SK-N-SH (cell line): ENCODE measurements at regions not wholly inside any gene's neighbourhood (a gene's known extent, or its start where the extent isn't known, plus 50 kb on each side); places are given as distances from the start of the nearest gene placed in this dataset.

Source experiments
- CTCF ChIA-PET: fragments of 300-600, 350-600 bp; formaldehyde crosslinking; extraction: SDS; loops from one replicate; lab custom pipeline; 2021; lab: Yijun Ruan, JAX
- POLR2A ChIA-PET: fragments of 350-600 bp; sonication (Branson Sonifier 250); formaldehyde crosslinking; extraction: SDS; loops from one replicate; lab custom pipeline; 2020; ENCODE audit warnings: antibody characterized with exemption, inconsistent platforms; lab: Yijun Ruan, JAX
- DNase-seq: peaks from one replicate; pipeline ENCODE4 v3.0.0; 2012
- H2AFZ ChIP-seq: fragments of 200-600 bp; sonication (generic); 2 replicates; pipeline ENCODE4 v1.8.1; 2016; ENCODE audit warnings: antibody characterized with exemption, mild to moderate bottlenecking, low read depth
- H3F3A ChIP-seq: fragments of 200-600 bp; sonication (generic); replicated peaks from 2 replicates; pipeline ENCODE3; 2016; ENCODE audit warnings: antibody characterized with exemption, mild to moderate bottlenecking; ENCODE audit not compliant: insufficient read depth
- H3K27ac ChIP-seq, 2 experiments: fragments of 200-500 bp in 1 of 2; fragments of 200-600 bp in 1 of 2; sonication (Bioruptor generic) in 1 of 2; sonication (generic), shearing (Covaris generic) in 1 of 2; 2 replicates each; pipeline versions ENCODE4 v1.5.1 to v1.6.1; 2014 to 2016; ENCODE audit warnings: low read depth in 2 of 2, inconsistent platforms in 1 of 2, low read length in 1 of 2, mild to moderate bottlenecking in 1 of 2, mixed read lengths in 1 of 2
- H3K27me3 ChIP-seq: fragments of 200-600 bp; sonication (generic), shearing (Covaris generic); 2 replicates; pipeline ENCODE4 v1.6.1; 2016; ENCODE audit warnings: mixed run types; ENCODE audit not compliant: insufficient read depth
- H3K36me3 ChIP-seq, 2 experiments: fragments of 200-500 bp in 1 of 2; fragments of 200-600 bp in 1 of 2; sonication (Bioruptor generic) in 1 of 2; sonication (generic) in 1 of 2; replicated peaks in 1 of 2; 2 replicates each; pipeline versions ENCODE3 to v1.5.1; 2014 to 2016; ENCODE audit warnings: low read length in 1 of 2, mild to moderate bottlenecking in 1 of 2; ENCODE audit not compliant: insufficient read depth in 2 of 2, control insufficient read depth in 1 of 2
- H3K4me1 ChIP-seq, 2 experiments: fragments of 200-500 bp in 1 of 2; fragments of 200-600 bp in 1 of 2; sonication (Bioruptor generic) in 1 of 2; sonication (generic), shearing (Covaris generic) in 1 of 2; 2 replicates each; pipeline versions ENCODE4 v1.5.1 to v1.6.1; 2014 to 2016; ENCODE audit warnings: low read depth in 1 of 2, low read length in 1 of 2, mixed run types in 1 of 2; ENCODE audit not compliant: insufficient read depth in 2 of 2, control insufficient read depth in 1 of 2
- H3K4me2 ChIP-seq: fragments of 200-600 bp; sonication (generic), shearing (Covaris generic); 2 replicates; pipeline ENCODE4 v1.6.1; 2017; ENCODE audit warnings: mixed run types
- H3K4me3 ChIP-seq, 2 experiments: fragments of 200-500 bp in 1 of 2; fragments of 200-600 bp in 1 of 2; sonication (Bioruptor generic) in 1 of 2; sonication (generic), shearing (Covaris generic) in 1 of 2; 2 replicates each; pipeline versions ENCODE4 v1.5.1 to v1.8.1; 2014 to 2016; ENCODE audit warnings: low read depth in 2 of 2, inconsistent platforms in 1 of 2, low read length in 1 of 2, mild to moderate bottlenecking in 1 of 2, mixed read lengths in 1 of 2, moderate library complexity in 1 of 2
- H3K79me2 ChIP-seq: fragments of 200-600 bp; sonication (generic); 2 replicates; pipeline ENCODE4 v1.8.1; 2017; ENCODE audit warnings: mild to moderate bottlenecking; ENCODE audit not compliant: insufficient read depth
- H3K9ac ChIP-seq: fragments of 200-600 bp; sonication (generic); 2 replicates; pipeline ENCODE4 v1.6.1; 2017; ENCODE audit warnings: mixed run types
- H3K9me2 ChIP-seq: fragments of 200-600 bp; sonication (generic); 2 replicates; pipeline ENCODE4 v1.6.1; 2017; ENCODE audit warnings: mixed run types
- H3K9me3 ChIP-seq: fragments of 200-600 bp; sonication (generic); 2 replicates; pipeline ENCODE4 v1.6.1; 2017; ENCODE audit warnings: mixed run types, mild to moderate bottlenecking, moderate library complexity
- H4K20me1 ChIP-seq: fragments of 200-600 bp; sonication (generic); 2 replicates; pipeline ENCODE4 v1.6.1; 2017; ENCODE audit warnings: mild to moderate bottlenecking, mixed run types; ENCODE audit not compliant: insufficient read depth
- CTCF ChIP-seq: fragments of 200-600 bp; sonication (generic); IDR thresholded peaks from 2 replicates; pipeline ENCODE4 v1.6.1; 2017; ENCODE audit warnings: antibody characterized with exemption, mild to moderate bottlenecking, moderate library complexity
- EP300 ChIP-seq, 2 experiments: IDR thresholded peaks; 2 replicates each; pipeline versions ENCODE4 v1.4.0 to v1.6.1; 2012; ENCODE audit warnings: borderline replicate concordance in 1 of 2, low read depth in 1 of 2, low read length in 1 of 2
- EZH2phosphoT487 ChIP-seq: fragments of 200-600 bp; sonication (generic); IDR thresholded peaks from 2 replicates; pipeline ENCODE4 v1.6.1; 2017; ENCODE audit warnings: low read depth, mixed run types, mild to moderate bottlenecking, antibody characterized with exemption, moderate library complexity, borderline replicate concordance
- FOSL2 ChIP-seq: IDR thresholded peaks from 2 replicates; pipeline ENCODE4 v1.4.0; 2012; ENCODE audit warnings: low read depth, mild to moderate bottlenecking, moderate library complexity, borderline replicate concordance
- FOXJ3 ChIP-seq: sonication (generic); formaldehyde crosslinking; IDR thresholded peaks from 2 replicates; pipeline ENCODE4 v1.5.1; 2020; ENCODE audit warnings: mild to moderate bottlenecking, missing genetic modification reagents
- FOXM1 ChIP-seq: IDR thresholded peaks from 2 replicates; pipeline ENCODE4 v1.4.0; 2012; ENCODE audit warnings: low read depth, mild to moderate bottlenecking
- GABPA ChIP-seq: IDR thresholded peaks from 2 replicates; pipeline ENCODE4 v1.4.0; 2012; ENCODE audit warnings: low read depth, mild to moderate bottlenecking
- GATA2 ChIP-seq: sonication (generic); formaldehyde crosslinking; IDR thresholded peaks from 2 replicates; pipeline ENCODE4 v1.5.0; 2020; ENCODE audit warnings: mild to moderate bottlenecking, missing genetic modification reagents
- POLR2AphosphoS5 ChIP-seq: IDR thresholded peaks from 2 replicates; pipeline ENCODE4 v1.6.1; 2012; ENCODE audit warnings: low read depth, low read length
- RCOR1 ChIP-seq: fragments of 150-350 bp; IDR thresholded peaks from 2 replicates; pipeline ENCODE4 v1.6.1; 2017; ENCODE audit warnings: antibody characterized with exemption, low read length
- REST ChIP-seq: IDR thresholded peaks from 2 replicates; pipeline ENCODE4 v1.6.1; 2012; ENCODE audit warnings: mild to moderate bottlenecking, low read depth, low read length, moderate library complexity
- RXRA ChIP-seq: IDR thresholded peaks from 2 replicates; pipeline ENCODE4 v1.4.0; 2012; ENCODE audit warnings: low read depth, mild to moderate bottlenecking, borderline replicate concordance
- SMC3 ChIP-seq: IDR thresholded peaks from 2 replicates; pipeline ENCODE4 v1.6.1; 2012; ENCODE audit warnings: low read depth, low read length, improper control_type of control experiment
- TEAD4 ChIP-seq: IDR thresholded peaks from 2 replicates; pipeline ENCODE4 v1.4.0; 2012; ENCODE audit warnings: mild to moderate bottlenecking, borderline replicate concordance; ENCODE audit not compliant: insufficient read depth
- ZBTB33 ChIP-seq: IDR thresholded peaks from 2 replicates; pipeline ENCODE4 v1.4.0; 2012; ENCODE audit warnings: low read depth, borderline replicate concordance
- WGBS: methylation state at CpG from one replicate; pipeline ENCODE4 v1.1.6; 2017; ENCODE audit warnings: low lambda C conversion rate; 5-methylcytosine and 5-hydroxymethylcytosine counted together

- TF ChIP-seq SMC3 = no peak
- no peak for TF ChIP-seq CTCF
- no peak for TF ChIP-seq EP300 (IDR thresholded peaks at IDR 0.05; ENCODE audit: borderline replicate concordance in 1 of 2, low read depth in 1 of 2, low read length in 1 of 2)
- TF ChIP-seq POLR2AphosphoS5 = no peak
- TF ChIP-seq RCOR1 = no peak
- TF ChIP-seq ZBTB33 = no peak
- TF ChIP-seq TEAD4 = no peak
- TF ChIP-seq EZH2phosphoT487 = no peak
- no peak for TF ChIP-seq GATA2 (CRISPR knock-in tag)
- TF ChIP-seq FOXM1 = no peak
- TF ChIP-seq REST = no peak
- TF ChIP-seq FOXJ3 = no peak
- TF ChIP-seq FOSL2 = no peak
- TF ChIP-seq GABPA = no peak
- no peak for TF ChIP-seq RXRA
- CTCF ChIA-PET = no interaction called here
- H3K4me1 ChIP-seq = no peaks in the 10 kb centered on the region
Measured at GRCh38 chrX:124931958-124932357, 387.7 kb upstream of the TEX13C start.

More at GRCh38 chrX:124931958-124932357, 387.7 kb upstream of the TEX13C start:
- no peaks in the 10 kb centered on the region for H3K79me2 ChIP-seq
- POLR2A ChIA-PET = no interaction called here
- H3K4me3 ChIP-seq = no peak overlapping the region
- no peaks in the 10 kb centered on the region for H3K27me3 ChIP-seq
- no peaks in the 10 kb centered on the region for H3F3A ChIP-seq
- no peaks in the 10 kb centered on the region for H4K20me1 ChIP-seq
- no peaks in the 10 kb centered on the region for H3K9me3 ChIP-seq
- WGBS = 3% methylated on average over 3 of the region's 3 CpGs
- H3K27ac ChIP-seq = no peak overlapping the region
- no peaks in the 10 kb centered on the region for H3K9me2 ChIP-seq
- H3K36me3 ChIP-seq = no peaks in the 10 kb centered on the region
- no peak for DNase-seq
- no peak overlapping the region for H2AFZ ChIP-seq
- no peak overlapping the region for H3K4me2 ChIP-seq
- H3K9ac ChIP-seq = no peak overlapping the region
